HG03045 (cell line): ENCODE measurements at regions not wholly inside any gene's neighbourhood (a gene's known extent, or its start where the extent isn't known, plus 50 kb on each side); places are given as distances from the start of the nearest gene placed in this dataset.
A peak's percentile ranks its signal among the peaks of the same experiment; 100 is the strongest.
"Not testable (repeated sequence)": the region's sequence is repeated elsewhere in the genome, so short reads cannot be mapped to it uniquely, and the experiment has no call there.

ENCODE experiments used
- ATAC-seq: cut with Tn5 transposase; IDR thresholded peaks from one replicate; pipeline ENCODE4 v1.9.1; 2021; ENCODE audit warnings: mild to moderate bottlenecking, moderate library complexity; ENCODE audit not compliant: unreplicated experiment

- ATAC-seq, result peak; percentile 24
These were observed 84.8 kb upstream of the BMP2K start for GRCh38 chr4:78691334-78691754.

- peak; percentile 51 for ATAC-seq
These were observed 84.0 kb upstream of the BMP2K start for GRCh38 chr4:78691971-78692821.

GRCh38 chr4:78692822-78693170, 83.4 kb upstream of the BMP2K start:
- no peak for ATAC-seq

- no peak for ATAC-seq
These were observed 82.2 kb upstream of the BMP2K start for GRCh38 chr4:78693777-78694456.

GRCh38 chr4:78694457-78694787, 81.7 kb upstream of the BMP2K start:
- ATAC-seq, result no peak

GRCh38 chr4:78695910-78696309, 80.2 kb upstream of the BMP2K start:
- no peak for ATAC-seq

- no peak for ATAC-seq
These were observed 73.1 kb upstream of the BMP2K start for GRCh38 chr4:78703079-78703478.

- no peak for ATAC-seq
These were observed 71.8 kb upstream of the BMP2K start for GRCh38 chr4:78704317-78704716.

- ATAC-seq, result no peak
These were observed 71.0 kb upstream of the BMP2K start for GRCh38 chr4:78704981-78705683.

GRCh38 chr4:78706302-78706701, 69.8 kb upstream of the BMP2K start:
- ATAC-seq, result no peak

- no peak for ATAC-seq
These were observed 68.9 kb upstream of the BMP2K start for GRCh38 chr4:78707268-78707667.

GRCh38 chr4:78707793-78708192, 68.4 kb upstream of the BMP2K start:
- ATAC-seq, result no peak

- no peak for ATAC-seq
These were observed 65.6 kb upstream of the BMP2K start for GRCh38 chr4:78710536-78710935.

GRCh38 chr4:78711676-78712075, 64.5 kb upstream of the BMP2K start:
- ATAC-seq, result no peak

GRCh38 chr4:78714598-78714997, 61.6 kb upstream of the BMP2K start:
- not testable (repeated sequence) for ATAC-seq

GRCh38 chr4:78715372-78715771, 60.8 kb upstream of the BMP2K start:
- ATAC-seq, result not testable (repeated sequence)

- not testable (repeated sequence) for ATAC-seq
These were observed 58.4 kb upstream of the BMP2K start for GRCh38 chr4:78717712-78718111.

- ATAC-seq, result no peak
These were observed 55.9 kb upstream of the BMP2K start for GRCh38 chr4:78720204-78720603.

- no peak for ATAC-seq
These were observed 55.0 kb upstream of the BMP2K start for GRCh38 chr4:78720994-78721677.

GRCh38 chr4:78721747-78722146, 54.4 kb upstream of the BMP2K start:
- no peak for ATAC-seq

- ATAC-seq, result no peak
These were observed 53.8 kb upstream of the BMP2K start for GRCh38 chr4:78722320-78722719.
